ENCODE measurements at regions not wholly inside any gene's neighbourhood (a gene's known extent, or its start where the extent isn't known, plus 50 kb on each side); places are given as distances from the start of the nearest gene placed in this dataset.

- TF ChIP-seq POLR2AphosphoS5 (IDR thresholded peaks at IDR 0.05; ENCODE audit: low read depth, low read length) (no peak), POLR2A (IDR thresholded peaks at IDR 0.05; ENCODE audit: low read depth, low read length) (no peak)
Measured at GRCh38 chr9:17930071-17930470, 351.2 kb downstream of the SH3GL2 start.
